Activated CD8-positive, alpha-beta memory T cell treated with anti-CD3 and anti-CD28 coated beads, Interleukin-2, amount 50 U/mL, for 1 hour (primary cell): ENCODE measurements at regions not wholly inside any gene's neighbourhood (a gene's known extent, or its start where the extent isn't known, plus 50 kb on each side); places are given as distances from the start of the nearest gene placed in this dataset.
"Not testable (repeated sequence)": the region's sequence is repeated elsewhere in the genome, so short reads cannot be mapped to it uniquely, and the experiment has no call there.

ENCODE experiments used
- DNase-seq: peaks from one replicate; pipeline ENCODE4 v3.0.0-alpha.2; 2020; ENCODE audit errors: extremely low read depth

- DNase-seq = no peak
Observed at GRCh38 chr18:71249791-71250190, 960.9 kb downstream of the SOCS6 start.

- DNase-seq = no peak
Observed at GRCh38 chr18:71242981-71243380, 954.1 kb downstream of the SOCS6 start.

- DNase-seq = no peak
Observed at GRCh38 chr18:71238974-71239624, 950.3 kb downstream of the SOCS6 start.

- no peak for DNase-seq
Observed at GRCh38 chr18:71237641-71238040, 948.8 kb downstream of the SOCS6 start.

- DNase-seq = no peak
Observed at GRCh38 chr18:71233177-71233576, 944.3 kb downstream of the SOCS6 start.

- no peak for DNase-seq
Observed at GRCh38 chr18:71223486-71223885, 934.6 kb downstream of the SOCS6 start.

GRCh38 chr18:71221405-71221804, 932.6 kb downstream of the SOCS6 start:
- no peak for DNase-seq

- DNase-seq = not testable (repeated sequence)
Observed at GRCh38 chr18:71212739-71213138, 923.9 kb downstream of the SOCS6 start.

- DNase-seq = no peak
Observed at GRCh38 chr18:71212222-71212621, 923.4 kb downstream of the SOCS6 start.

GRCh38 chr18:71209944-71210343, 921.1 kb downstream of the SOCS6 start:
- no peak for DNase-seq

- DNase-seq = no peak
Observed at GRCh38 chr18:71194438-71194837, 905.6 kb downstream of the SOCS6 start.

- no peak for DNase-seq
Observed at GRCh38 chr18:71189581-71189980, 900.7 kb downstream of the SOCS6 start.

GRCh38 chr18:71168557-71169145, 879.8 kb downstream of the SOCS6 start:
- DNase-seq = no peak

- no peak for DNase-seq
Observed at GRCh38 chr18:71136487-71136886, 847.6 kb downstream of the SOCS6 start.

- no peak for DNase-seq
Observed at GRCh38 chr18:71134122-71134521, 845.3 kb downstream of the SOCS6 start.

GRCh38 chr18:71131918-71132317, 843.1 kb downstream of the SOCS6 start:
- no peak for DNase-seq

GRCh38 chr18:71130351-71130750, 841.5 kb downstream of the SOCS6 start:
- no peak for DNase-seq

GRCh38 chr18:71125581-71125980, 836.7 kb downstream of the SOCS6 start:
- DNase-seq = no peak

GRCh38 chr18:71116535-71116934, 827.7 kb downstream of the SOCS6 start:
- no peak for DNase-seq

- DNase-seq = no peak
Observed at GRCh38 chr18:71115261-71115660, 826.4 kb downstream of the SOCS6 start.

GRCh38 chr18:71114550-71115210, 825.8 kb downstream of the SOCS6 start:
- no peak for DNase-seq

- no peak for DNase-seq
Observed at GRCh38 chr18:71107244-71107643, 818.4 kb downstream of the SOCS6 start.

- DNase-seq = no peak
Observed at GRCh38 chr18:71106701-71107100, 817.9 kb downstream of the SOCS6 start.
